Upper lobe of left lung (tissue), 4 donors: ENCODE measurements at regions not wholly inside any gene's neighbourhood (a gene's known extent, or its start where the extent isn't known, plus 50 kb on each side); places are given as distances from the start of the nearest gene placed in this dataset.

ENCODE experiments used
- CTCF ChIP-seq, 6 experiments: fragments of 450-650 bp in 4 of 6; fragments of 200-600 bp in 2 of 6; sonication (generic) in 2 of 6; IDR thresholded peaks; one replicate each; pipeline ENCODE4 v1.5.1; 2016 to 2019; ENCODE audit warnings: antibody characterized with exemption in 6 of 6
- POLR2A ChIP-seq, 4 donors: fragments of 450-650 bp; IDR thresholded peaks; one replicate each; pipeline ENCODE4 v1.5.1; 2016 to 2017; ENCODE audit warnings: antibody characterized with exemption in 4 of 4, mild to moderate bottlenecking in 2 of 4
- POLR2AphosphoS5 ChIP-seq, 2 donors: sonication (generic); formaldehyde crosslinking; IDR thresholded peaks; one replicate each; pipeline ENCODE4 v1.5.1; 2017; ENCODE audit warnings: antibody characterized with exemption in 2 of 2

GRCh38 chr2:146265656-146266055, 1579.2 kb upstream of the ACVR2A start:
- TF ChIP-seq CTCF (IDR thresholded peaks at IDR 0.05), result no peak
- TF ChIP-seq POLR2AphosphoS5 (IDR thresholded peaks at IDR 0.05), result no peak
- no peak for TF ChIP-seq POLR2A (IDR thresholded peaks at IDR 0.05)
